GM19035 (cell line): ENCODE measurements at regions not wholly inside any gene's neighbourhood (a gene's known extent, or its start where the extent isn't known, plus 50 kb on each side); places are given as distances from the start of the nearest gene placed in this dataset.
"Not testable (repeated sequence)": the region's sequence is repeated elsewhere in the genome, so short reads cannot be mapped to it uniquely, and the experiment has no call there.

Experiments
- ATAC-seq: cut with Tn5 transposase; IDR thresholded peaks from one replicate; pipeline ENCODE4 v1.9.1; 2021; ENCODE audit not compliant: unreplicated experiment

DNA sequence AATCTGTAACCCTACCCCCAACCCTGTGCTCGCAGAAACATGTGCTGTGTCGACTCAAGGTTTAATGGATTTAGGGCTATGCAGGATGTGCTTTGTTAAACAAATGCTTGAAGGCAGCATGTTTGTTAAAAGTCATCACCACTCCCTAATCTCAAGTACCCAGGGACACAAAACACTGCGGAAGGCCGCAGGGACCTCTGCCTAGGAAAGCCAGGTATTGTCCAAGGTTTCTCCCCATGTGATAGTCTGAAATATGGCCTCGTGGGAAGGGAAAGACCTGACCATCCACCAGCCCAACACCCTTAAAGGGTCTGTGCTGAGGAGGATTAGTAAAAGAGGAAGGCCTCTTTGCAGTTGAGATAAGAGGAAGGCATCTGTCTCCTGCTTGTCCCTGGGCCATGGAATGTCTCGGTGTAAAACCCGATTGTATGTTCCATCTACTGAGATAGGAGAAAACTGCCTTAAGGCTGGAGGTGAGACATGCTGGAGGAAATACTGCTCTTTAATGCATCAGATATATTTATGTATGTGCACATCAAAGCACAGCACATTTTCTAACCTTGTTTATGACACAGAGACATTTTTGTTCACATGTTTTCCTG lies 94.4 kb downstream of the LSM3 start:
- not testable (repeated sequence) for ATAC-seq

GRCh38 chr3:14273901-14274611 lies 95.4 kb downstream of the LSM3 start:
- no peak for ATAC-seq

- no peak for ATAC-seq
Observed at GRCh38 chr3:14274612-14274936, 96.0 kb downstream of the LSM3 start.

DNA sequence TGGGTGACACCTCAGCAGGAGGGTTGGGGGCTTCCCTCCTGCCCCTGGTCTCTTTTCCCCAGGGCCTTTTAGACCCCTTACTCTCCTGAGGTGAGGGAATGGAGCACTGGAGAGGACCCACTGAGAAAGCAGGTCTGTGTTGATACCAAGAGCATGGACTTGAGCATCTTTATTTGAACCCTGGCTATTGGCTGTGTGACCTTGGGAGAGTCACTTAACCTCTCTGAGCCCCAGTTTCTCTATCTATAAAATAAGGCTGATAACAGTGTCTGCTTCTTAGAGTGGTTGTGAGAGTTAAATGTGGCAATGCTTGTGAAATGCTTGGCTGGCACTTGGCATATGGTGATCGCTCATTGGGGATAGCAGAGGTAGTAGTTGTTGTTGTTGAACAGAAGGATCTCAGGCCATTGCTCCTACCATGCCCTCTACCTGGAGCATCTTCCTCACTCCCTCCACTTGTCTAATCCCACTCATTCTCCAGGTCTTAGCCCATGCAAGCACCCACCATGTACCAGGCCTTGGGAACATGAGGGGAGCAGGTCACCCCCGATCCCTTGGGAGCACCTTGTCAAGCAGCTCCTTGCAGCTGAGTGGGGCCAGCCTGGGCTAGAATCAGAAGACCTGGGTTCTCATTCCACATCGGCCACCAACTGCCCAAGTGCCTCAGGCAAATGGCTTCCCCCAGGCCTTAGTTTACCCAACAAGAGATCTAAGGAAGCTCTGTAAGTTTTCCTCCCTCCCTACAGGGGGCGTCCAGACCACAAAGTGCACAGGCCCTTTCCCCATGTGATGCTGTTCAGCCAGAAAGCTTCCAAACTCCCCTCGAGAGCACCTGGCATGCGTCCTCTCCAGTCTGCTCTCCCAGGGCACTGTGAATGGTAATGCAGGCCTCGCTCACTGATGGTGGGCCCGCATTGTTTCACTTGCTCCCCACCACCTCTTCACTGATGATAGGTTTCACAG lies 96.7 kb downstream of the LSM3 start:
- ATAC-seq = no peak

DNA sequence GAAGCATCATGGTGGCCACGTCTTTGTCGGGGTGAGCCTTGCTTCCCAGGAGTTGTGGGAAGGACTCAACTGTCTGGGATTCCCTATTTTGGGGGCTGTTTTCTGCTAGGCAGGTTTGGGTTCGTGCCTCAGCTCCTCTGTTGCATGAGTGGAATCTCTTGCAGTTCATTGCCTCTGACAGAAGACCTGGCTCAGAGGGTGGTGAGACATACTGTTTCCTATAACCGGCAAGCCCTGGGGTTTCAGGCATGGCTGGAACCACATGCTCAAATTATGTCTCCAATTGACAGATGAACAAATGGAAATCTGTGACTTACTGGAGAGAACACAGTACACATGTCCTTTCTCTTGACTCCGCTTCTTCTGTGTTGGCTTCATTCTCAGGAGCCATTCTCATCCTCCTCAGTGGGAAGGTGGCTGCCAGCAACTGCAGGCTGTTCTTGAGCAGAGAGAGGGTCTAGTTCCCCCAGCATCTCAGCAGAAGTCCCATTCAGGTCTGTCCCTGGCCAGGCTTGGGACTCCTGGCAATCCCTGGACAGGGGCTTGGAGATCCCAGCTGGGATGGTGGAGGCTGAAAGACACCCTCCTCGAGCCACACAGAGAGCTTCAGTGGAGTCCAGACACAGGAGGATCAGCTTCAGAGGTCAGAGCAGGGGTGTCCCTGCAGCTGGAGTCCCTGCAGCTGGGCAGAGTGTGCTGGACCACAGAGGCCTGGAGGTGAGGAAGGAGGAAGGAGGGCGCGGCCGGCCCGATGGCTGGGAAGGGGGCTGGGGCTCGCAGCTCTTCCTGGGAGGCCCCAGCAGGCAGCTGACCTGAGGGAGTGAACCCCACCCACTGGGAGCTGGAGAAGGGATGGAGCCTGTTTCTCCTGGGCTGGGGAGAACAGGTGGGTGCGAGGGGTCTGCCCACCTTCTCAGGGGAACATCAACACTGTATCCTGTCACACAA lies 97.6 kb downstream of the LSM3 start:
- no peak for ATAC-seq

- ATAC-seq = no peak
Observed at GRCh38 chr3:14277557-14277956, 98.9 kb downstream of the LSM3 start.

DNA sequence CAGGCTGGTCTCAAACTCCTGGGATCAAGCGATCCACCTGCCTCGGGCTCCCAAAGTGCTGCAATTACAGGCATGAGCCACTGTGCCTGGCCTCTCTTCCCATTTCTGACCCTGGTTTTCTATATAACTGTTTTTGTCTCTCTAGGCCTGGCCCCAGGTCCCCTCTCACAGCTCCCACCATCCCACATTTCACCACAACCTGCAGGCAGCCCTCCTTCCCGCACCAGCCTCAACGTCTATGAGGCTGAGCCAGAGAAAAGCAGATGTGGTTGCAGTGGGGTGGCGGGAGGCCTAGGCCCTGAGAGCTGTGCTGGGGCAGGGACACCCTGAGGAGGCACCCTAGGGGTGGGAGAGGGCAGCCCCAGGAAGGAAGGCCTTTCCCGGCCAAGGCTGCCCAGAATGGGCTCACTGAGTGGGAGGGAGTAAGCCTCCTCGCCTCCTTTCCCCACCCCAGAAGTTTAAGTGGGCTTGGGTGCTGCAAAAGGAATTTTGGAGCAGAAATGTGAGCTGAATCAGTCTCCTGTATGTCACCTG lies 99.7 kb downstream of the LSM3 start:
- ATAC-seq = no peak

DNA sequence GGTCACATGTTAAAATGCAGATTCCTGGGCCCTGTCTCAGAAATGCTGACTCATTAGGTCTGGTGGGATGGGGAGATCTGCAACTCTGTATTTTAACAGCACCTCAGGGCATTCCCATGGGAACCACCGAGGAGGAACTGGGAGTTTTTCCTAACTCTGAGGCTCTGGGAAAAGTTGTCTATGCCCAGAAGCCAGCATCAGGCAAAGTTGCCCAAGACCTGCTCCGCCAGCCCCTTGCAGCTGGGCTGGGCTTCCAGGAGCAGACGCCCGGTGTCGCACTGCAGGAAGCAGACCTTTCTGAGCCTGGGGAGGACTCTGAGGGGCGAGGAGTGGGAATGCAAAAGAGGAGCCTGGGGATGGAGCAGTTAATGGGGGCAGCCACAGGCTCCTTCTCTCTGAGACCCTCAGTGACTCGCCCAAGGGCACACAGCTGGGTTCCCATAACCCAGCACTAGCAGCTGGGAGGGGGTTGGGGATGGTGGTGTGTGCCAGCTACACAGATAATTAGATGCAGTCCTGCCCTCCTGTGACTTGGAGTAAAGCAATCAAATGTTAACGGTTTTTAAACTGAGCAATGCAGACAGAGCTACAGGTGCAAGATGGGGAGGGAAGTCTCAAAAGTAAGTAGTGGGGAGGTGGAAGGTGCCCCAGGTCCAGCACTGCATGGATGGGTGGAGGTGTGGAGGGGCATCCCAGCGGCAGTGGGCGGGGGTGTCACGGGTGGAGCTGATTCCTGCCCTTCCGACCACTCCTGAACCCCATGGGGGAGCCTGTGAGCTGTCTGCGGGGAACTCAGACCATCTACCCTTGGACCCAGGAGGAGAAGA lies 100.4 kb downstream of the LSM3 start:
- no peak for ATAC-seq

- no peak for ATAC-seq
Observed at GRCh38 chr3:14279626-14280061, 101.0 kb downstream of the LSM3 start.

DNA sequence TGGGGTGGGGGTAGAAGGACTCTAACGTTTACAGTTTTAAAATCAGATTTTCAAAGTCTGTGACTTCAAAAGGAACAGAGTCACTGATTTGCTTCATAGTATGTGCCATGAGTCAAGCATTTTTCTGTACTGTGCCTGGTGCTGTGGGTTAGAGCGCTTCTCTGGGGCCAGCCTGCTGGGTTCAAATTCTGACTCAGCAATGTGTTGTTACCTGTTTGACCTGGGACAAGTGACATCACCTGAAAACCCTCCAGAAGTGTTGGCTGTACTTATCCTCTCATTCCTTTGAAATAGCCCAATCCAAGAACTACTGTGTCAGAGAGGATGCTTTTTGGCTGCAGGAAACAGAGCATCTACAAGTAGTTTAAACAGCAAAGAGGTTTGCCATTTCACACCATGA lies 101.7 kb downstream of the LSM3 start:
- no peak for ATAC-seq

GRCh38 chr3:14281053-14281452 lies 102.4 kb downstream of the LSM3 start:
- ATAC-seq = no peak

DNA sequence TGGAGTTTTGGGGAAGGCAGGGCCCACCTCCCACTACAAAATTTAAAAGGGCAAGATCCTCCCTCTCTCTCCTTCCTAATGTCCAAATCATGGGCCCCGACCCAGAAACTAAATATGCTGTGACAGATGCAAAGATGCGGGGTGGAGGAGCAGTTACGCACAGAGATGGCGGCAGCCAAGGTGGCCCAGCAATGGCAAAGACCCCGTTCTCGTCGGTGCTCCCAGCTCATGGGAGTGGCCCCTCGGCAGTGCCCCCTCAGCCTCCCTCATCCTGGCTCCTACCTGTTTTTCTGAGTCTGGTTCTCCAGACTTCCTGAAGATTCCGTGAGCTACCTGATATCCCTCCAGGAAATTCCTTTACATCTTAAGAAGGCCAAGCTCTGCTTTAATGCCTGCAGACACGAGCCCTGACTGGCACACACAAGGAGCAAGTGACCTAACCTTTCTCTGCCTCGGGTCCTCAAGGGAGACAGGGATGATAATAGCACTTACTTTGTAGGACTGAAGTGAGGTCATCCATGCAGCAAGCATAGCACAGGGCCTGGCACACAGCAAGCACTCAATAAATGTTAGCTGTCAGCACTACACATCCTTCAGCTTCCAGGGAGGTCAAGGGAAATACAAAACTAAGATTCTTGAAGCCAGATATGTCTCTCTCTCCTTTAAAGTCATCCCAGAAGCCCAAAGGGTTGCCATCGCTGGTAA lies 103.5 kb downstream of the LSM3 start:
- ATAC-seq = no peak

- no peak for ATAC-seq
Observed at GRCh38 chr3:14282706-14283075, 104.1 kb downstream of the LSM3 start.

GRCh38 chr3:14283092-14283812 lies 104.6 kb downstream of the LSM3 start:
- ATAC-seq = no peak

DNA sequence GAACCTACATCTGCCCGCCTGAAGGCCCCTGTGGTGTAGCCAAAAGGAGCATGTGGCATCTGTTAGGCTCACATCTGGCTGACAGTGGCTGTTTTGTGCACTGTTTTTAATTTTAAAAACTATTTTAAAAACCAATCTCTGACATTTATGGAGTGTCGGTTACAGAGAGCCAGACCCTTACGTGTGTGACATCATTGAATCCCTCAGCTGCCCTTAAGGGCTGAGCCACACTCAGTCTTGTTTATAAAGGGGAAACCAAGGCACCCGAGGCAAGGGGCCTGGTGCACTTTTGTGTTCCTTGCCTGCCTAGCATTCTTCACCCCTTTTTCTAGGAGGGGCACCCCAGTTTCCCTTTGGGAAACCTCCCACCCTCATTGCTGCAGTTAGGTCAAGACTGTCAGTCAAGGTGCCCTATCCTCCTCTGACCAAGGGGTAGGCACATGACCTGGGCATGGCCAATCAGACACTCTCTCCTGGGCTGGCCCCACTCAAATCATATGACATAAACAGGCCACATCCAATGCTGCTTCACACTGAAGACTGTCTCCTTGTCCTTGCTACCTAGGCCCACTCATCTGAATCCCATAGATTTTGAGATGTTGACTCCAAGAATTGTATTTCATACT lies 105.3 kb downstream of the LSM3 start:
- no peak for ATAC-seq

DNA sequence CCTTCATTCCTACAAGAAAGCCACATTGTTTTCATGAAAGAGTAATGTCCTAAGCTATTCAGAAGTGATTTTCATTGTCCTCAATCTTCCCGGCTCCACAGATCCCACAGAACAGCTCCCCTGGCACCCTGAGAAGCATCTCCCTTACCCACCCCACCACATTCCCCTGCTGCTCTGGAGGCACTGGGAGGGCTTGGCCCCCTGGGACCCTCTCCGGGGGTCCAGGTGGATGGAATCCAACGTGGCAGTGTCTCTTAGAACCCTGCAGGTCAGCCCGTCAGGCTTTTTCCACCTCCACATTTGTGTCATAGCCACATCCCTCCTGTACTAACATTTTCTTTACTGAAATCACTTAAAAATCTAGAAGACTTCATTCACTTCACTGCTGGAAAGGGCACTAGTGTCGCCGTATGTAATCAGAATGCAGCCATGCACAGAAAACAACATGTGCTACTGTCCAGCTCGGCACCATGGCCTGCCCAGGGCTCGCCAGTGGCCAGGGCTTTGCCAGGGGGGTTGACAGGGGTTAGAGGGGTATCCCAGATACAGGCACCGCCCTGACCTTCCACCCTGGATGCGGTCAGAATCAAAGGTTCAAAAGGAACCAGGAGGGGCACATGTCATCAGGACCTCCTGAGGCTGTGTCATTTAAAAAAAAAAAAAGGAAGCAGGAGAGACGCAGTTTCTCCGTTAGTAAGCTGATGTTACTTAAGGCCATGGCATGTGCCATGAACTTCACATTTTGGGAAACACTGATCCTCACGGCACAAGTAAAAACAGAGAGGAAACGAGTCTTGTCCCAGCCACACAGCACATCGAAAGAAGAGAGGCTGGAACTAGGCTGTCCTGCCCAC lies 106.3 kb downstream of the LSM3 start:
- ATAC-seq = no peak

GRCh38 chr3:14285548-14285925 lies 106.9 kb downstream of the LSM3 start:
- no peak for ATAC-seq
